IMR-90 (cell line): ENCODE measurements at regions not wholly inside any gene's neighbourhood (a gene's known extent, or its start where the extent isn't known, plus 50 kb on each side); places are given as distances from the start of the nearest gene placed in this dataset.

Experiments used
- ATAC-seq: fragments of 200-7000 bp; cut with Tn5 transposase; 2 replicates; pipeline ENCODE4 v1.9.1; 2020; ENCODE audit warnings: low read depth, mild to moderate bottlenecking, moderate library complexity
- BruUV-seq: library from RNA; stranded (reverse); fragments of 400-500 nt; replicated peaks from 2 replicates; lab custom pipeline; 2021; lab: Mats Ljungman, UMichigan
- CTCF ChIA-PET: fragments of 300-600 bp; formaldehyde crosslinking; extraction: SDS; loops from one replicate; lab custom pipeline; 2021; ENCODE audit warnings: antibody characterized with exemption; lab: Yijun Ruan, JAX
- POLR2A ChIA-PET: fragments of 300-600 bp; sonication (Branson Sonifier 250); formaldehyde crosslinking; loops from one replicate; lab custom pipeline; 2022; ENCODE audit warnings: antibody characterized with exemption; ENCODE audit not compliant: unreplicated experiment; lab: Charles Lee
- DNase-seq: peaks from one replicate; pipeline ENCODE4 v3.0.0; 2013
- H2AFZ ChIP-seq: replicated peaks from 2 replicates; pipeline ENCODE3; 2013; ENCODE audit warnings: low read length, mild to moderate bottlenecking; ENCODE audit not compliant: poor library complexity
- H2AK5ac ChIP-seq: 2 replicates; pipeline ENCODE4 v1.6.1; 2013; ENCODE audit warnings: low read depth, low read length, inconsistent platforms
- H2AK9ac ChIP-seq: replicated peaks from 2 replicates; pipeline ENCODE3; 2013; ENCODE audit warnings: mild to moderate bottlenecking, low read depth, low read length, moderate library complexity; ENCODE audit not compliant: poor library complexity
- H2BK120ac ChIP-seq: 2 replicates; pipeline ENCODE4 v1.6.1; 2013; ENCODE audit warnings: low read depth, low read length, inconsistent platforms
- H2BK15ac ChIP-seq: 3 replicates; pipeline ENCODE4 v1.6.1; 2013; ENCODE audit warnings: low read depth, low read length, inconsistent platforms
- H2BK20ac ChIP-seq: 2 replicates; pipeline ENCODE4 v1.6.1; 2013; ENCODE audit warnings: low read depth, mild to moderate bottlenecking, inconsistent platforms, low read length, moderate library complexity
- H2BK5ac ChIP-seq: 2 replicates; pipeline ENCODE4 v1.6.1; 2013; ENCODE audit warnings: mild to moderate bottlenecking, low read depth, low read length, inconsistent platforms; ENCODE audit not compliant: poor library complexity, severe bottlenecking
- H3K14ac ChIP-seq: replicated peaks from 2 replicates; pipeline ENCODE4 v1.6.1; 2013; ENCODE audit warnings: low read depth, low read length, inconsistent platforms
- H3K18ac ChIP-seq: 2 replicates; pipeline ENCODE4 v1.6.1; 2013; ENCODE audit warnings: low read depth, low read length, control low read depth
- H3K23ac ChIP-seq: 2 replicates; pipeline ENCODE4 v1.6.1; 2013; ENCODE audit warnings: low read depth, low read length, inconsistent platforms
- H3K27ac ChIP-seq: 2 replicates; pipeline ENCODE4 v1.5.1; 2013; ENCODE audit warnings: mild to moderate bottlenecking, control low read depth, low read length; ENCODE audit not compliant: insufficient read depth
- H3K27me3 ChIP-seq: 2 replicates; pipeline ENCODE4 v1.6.1; 2013; ENCODE audit warnings: low read length; ENCODE audit not compliant: control insufficient read depth, insufficient read depth
- H3K36me3 ChIP-seq: 2 replicates; pipeline ENCODE4 v1.6.1; 2013; ENCODE audit warnings: low read length, mixed read lengths; ENCODE audit not compliant: control insufficient read depth, insufficient read depth
- H3K4ac ChIP-seq: 2 replicates; pipeline ENCODE4 v1.6.1; 2013; ENCODE audit warnings: low read depth, low read length, inconsistent platforms
- H3K4me1 ChIP-seq: 2 replicates; pipeline ENCODE4 v1.6.1; 2013; ENCODE audit warnings: low read length, mixed read lengths; ENCODE audit not compliant: control insufficient read depth, insufficient read depth
- H3K4me2 ChIP-seq: 2 replicates; pipeline ENCODE4 v1.6.1; 2013; ENCODE audit warnings: low read depth, mild to moderate bottlenecking, control low read depth, low read length, moderate library complexity
- H3K4me3 ChIP-seq: 2 replicates; pipeline ENCODE4 v1.5.1; 2013; ENCODE audit warnings: low read depth, mild to moderate bottlenecking, control low read depth, low read length, moderate library complexity; ENCODE audit not compliant: insufficient read depth
- H3K56ac ChIP-seq: 2 replicates; pipeline ENCODE4 v1.6.1; 2013; ENCODE audit warnings: low read length, inconsistent platforms; ENCODE audit not compliant: insufficient read depth; ENCODE audit errors: extremely low read depth
- H3K79me1 ChIP-seq, 2 experiments: 2 replicates each; pipeline ENCODE4 v1.6.1; 2013; ENCODE audit warnings: low read length in 2 of 2, inconsistent platforms in 1 of 2, low read depth in 1 of 2
- H3K9ac ChIP-seq: 2 replicates; pipeline ENCODE4 v1.6.1; 2013; ENCODE audit warnings: low read depth, low read length, control low read depth
- H3K9me1 ChIP-seq: 2 replicates; pipeline ENCODE4 v1.6.1; 2013; ENCODE audit warnings: low read length, inconsistent platforms; ENCODE audit not compliant: insufficient read depth
- H3K9me3 ChIP-seq: 2 replicates; pipeline ENCODE4 v1.6.1; 2013; ENCODE audit warnings: low read length; ENCODE audit not compliant: control insufficient read depth, insufficient read depth
- H4K20me1 ChIP-seq: 2 replicates; pipeline ENCODE4 v1.6.1; 2013; ENCODE audit warnings: low read length, inconsistent platforms; ENCODE audit not compliant: insufficient read depth
- H4K5ac ChIP-seq: 2 replicates; pipeline ENCODE4 v1.6.1; 2013; ENCODE audit warnings: mild to moderate bottlenecking, low read depth, low read length, control low read depth
- H4K8ac ChIP-seq, 2 experiments: 2 replicates each; pipeline ENCODE4 v1.6.1; 2013; ENCODE audit warnings: low read depth in 2 of 2, low read length in 2 of 2, control low read depth in 1 of 2, inconsistent platforms in 1 of 2
- H4K91ac ChIP-seq: 2 replicates; pipeline ENCODE4 v1.6.1; 2013; ENCODE audit warnings: low read depth, low read length, inconsistent platforms; ENCODE audit not compliant: insufficient read depth
- BHLHE40 ChIP-seq: fragments of 150-350 bp; IDR thresholded peaks from 2 replicates; pipeline ENCODE4 v1.6.1; 2016; ENCODE audit warnings: mild to moderate bottlenecking, low read depth, low read length
- CEBPB ChIP-seq: IDR thresholded peaks from 2 replicates; pipeline ENCODE4 v1.6.1; 2012; ENCODE audit warnings: low read depth, low read length, improper control_type of control experiment
- CHD1 ChIP-seq: IDR thresholded peaks from 2 replicates; pipeline ENCODE4 v1.6.1; 2012; ENCODE audit warnings: low read depth, low read length, improper control_type of control experiment
- ELK1 ChIP-seq: fragments of 150-350 bp; IDR thresholded peaks from 2 replicates; pipeline ENCODE4 v1.6.1; 2016; ENCODE audit warnings: low read depth, mild to moderate bottlenecking, low read length, moderate library complexity, borderline replicate concordance
- FOS ChIP-seq: fragments of 150-350 bp; IDR thresholded peaks from 2 replicates; pipeline ENCODE4 v1.6.1; 2016; ENCODE audit warnings: low read depth, low read length
- MAFK ChIP-seq: IDR thresholded peaks from 2 replicates; pipeline ENCODE4 v1.6.1; 2012; ENCODE audit warnings: low read depth, low read length, improper control_type of control experiment
- MAZ ChIP-seq: IDR thresholded peaks from 2 replicates; pipeline ENCODE4 v1.6.1; 2012; ENCODE audit warnings: low read depth, mild to moderate bottlenecking, low read length, improper control_type of control experiment, moderate library complexity, borderline replicate concordance
- MXI1 ChIP-seq: IDR thresholded peaks from 2 replicates; pipeline ENCODE4 v1.6.1; 2012; ENCODE audit warnings: low read depth, mild to moderate bottlenecking, low read length, moderate library complexity, borderline replicate concordance
- NFE2L2 ChIP-seq: fragments of 150-350 bp; IDR thresholded peaks from 2 replicates; pipeline ENCODE4 v1.6.1; 2016; ENCODE audit warnings: low read depth, mild to moderate bottlenecking, low read length
- POLR2A ChIP-seq: IDR thresholded peaks from 2 replicates; pipeline ENCODE4 v1.6.1; 2012; ENCODE audit warnings: mild to moderate bottlenecking, low read depth, low read length
- RAD21 ChIP-seq: IDR thresholded peaks from 2 replicates; pipeline ENCODE4 v1.6.1; 2012; ENCODE audit warnings: low read length, improper control_type of control experiment
- RCOR1 ChIP-seq: IDR thresholded peaks from 2 replicates; pipeline ENCODE4 v1.6.1; 2012; ENCODE audit warnings: mild to moderate bottlenecking, low read length, improper control_type of control experiment; ENCODE audit not compliant: insufficient replicate concordance
- RFX5 ChIP-seq: IDR thresholded peaks from 2 replicates; pipeline ENCODE4 v1.8.0; 2012; ENCODE audit warnings: low read depth, mild to moderate bottlenecking, low read length, moderate library complexity
- SMC3 ChIP-seq: fragments of 150-350 bp; IDR thresholded peaks from 2 replicates; pipeline ENCODE4 v1.6.1; 2016; ENCODE audit warnings: low read depth, mild to moderate bottlenecking, antibody characterized with exemption, low read length, moderate library complexity
- USF2 ChIP-seq: fragments of 150-350 bp; IDR thresholded peaks from 2 replicates; pipeline ENCODE4 v1.6.1; 2017; ENCODE audit warnings: mild to moderate bottlenecking, antibody characterized with exemption, low read length, low read depth
- WGBS, 2 experiments: methylation state at CpG; one replicate each; pipeline versions ENCODE4 v1.1.5 to v1.1.7; 2013; ENCODE audit warnings: missing lambda C conversion rate in 2 of 2; ENCODE audit not compliant: insufficient read length in 1 of 2; ENCODE audit errors: extremely low coverage in 2 of 2; 5-methylcytosine and 5-hydroxymethylcytosine counted together
- dilution Hi-C: fragments of 300-500 bp; cut with HindIII; formaldehyde crosslinking; loops from one replicate; pipeline ENCODE4 v1.14.3; 2018; ENCODE audit warnings: low sequenced_read_pairs; ENCODE audit not compliant: unreplicated experiment
- in situ Hi-C: fragments of 300-500 bp; cut with MboI; formaldehyde crosslinking; loops from 3 replicates; pipeline ENCODE4 v1.14.3; 2019; ENCODE audit warnings: low sequenced_read_pairs, inconsistent platforms, mixed read lengths
- intact Hi-C: fragments of 100-400 bp; cut with micrococcal nuclease; formaldehyde crosslinking; loops from 2 replicates; pipeline ENCODE4 v1.10.0; 2022
- TF ChIP-seq, protein P1 (sequence below): conservative IDR thresholded peaks from 2 replicates; pipeline ENCODE4 v1.5.1; 2012; ENCODE audit warnings: mild to moderate bottlenecking, low read depth, low read length, improper control_type of control experiment

GRCh38 chr16:81185416-81185815 is 53.1 kb upstream of the BCO1 start:
- H3K27me3 ChIP-seq = no peaks in the 10 kb centered on the region
- H4K5ac ChIP-seq = no peak overlapping the region
- BruUV-seq = no TSS peak
- TF ChIP-seq MAZ (no peak), MXI1 (no peak), MAFK (no peak), CHD1 (no peak), RAD21 (no peak), FOS (no peak), USF2 (no peak), RFX5 (no peak), BHLHE40 (no peak), SMC3 (no peak), ELK1 (no peak), POLR2A (no peak), RCOR1 (no peak), NFE2L2 (no peak), CEBPB (no peak)
- TF ChIP-seq, protein P1, sequence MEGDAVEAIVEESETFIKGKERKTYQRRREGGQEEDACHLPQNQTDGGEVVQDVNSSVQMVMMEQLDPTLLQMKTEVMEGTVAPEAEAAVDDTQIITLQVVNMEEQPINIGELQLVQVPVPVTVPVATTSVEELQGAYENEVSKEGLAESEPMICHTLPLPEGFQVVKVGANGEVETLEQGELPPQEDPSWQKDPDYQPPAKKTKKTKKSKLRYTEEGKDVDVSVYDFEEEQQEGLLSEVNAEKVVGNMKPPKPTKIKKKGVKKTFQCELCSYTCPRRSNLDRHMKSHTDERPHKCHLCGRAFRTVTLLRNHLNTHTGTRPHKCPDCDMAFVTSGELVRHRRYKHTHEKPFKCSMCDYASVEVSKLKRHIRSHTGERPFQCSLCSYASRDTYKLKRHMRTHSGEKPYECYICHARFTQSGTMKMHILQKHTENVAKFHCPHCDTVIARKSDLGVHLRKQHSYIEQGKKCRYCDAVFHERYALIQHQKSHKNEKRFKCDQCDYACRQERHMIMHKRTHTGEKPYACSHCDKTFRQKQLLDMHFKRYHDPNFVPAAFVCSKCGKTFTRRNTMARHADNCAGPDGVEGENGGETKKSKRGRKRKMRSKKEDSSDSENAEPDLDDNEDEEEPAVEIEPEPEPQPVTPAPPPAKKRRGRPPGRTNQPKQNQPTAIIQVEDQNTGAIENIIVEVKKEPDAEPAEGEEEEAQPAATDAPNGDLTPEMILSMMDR = no peak
- in situ Hi-C loops = no loop called here
- no peaks in the 10 kb centered on the region for H4K20me1 ChIP-seq
- DNase-seq (no peak), ATAC-seq (no peak)
- no peak overlapping the region for H2BK5ac ChIP-seq
- H3K4me3 ChIP-seq = no peak overlapping the region
- dilution Hi-C loops = no loop called here
- H3K23ac ChIP-seq = no peak overlapping the region
- no peak overlapping the region for H3K18ac ChIP-seq
- H3K14ac ChIP-seq = no peak overlapping the region
- 80% methylated on average over 2 of the region's 10 CpGs; no CpG with 5 or more reads in 1 of the 2 experiments for WGBS, 2 experiments
- no peak overlapping the region for H2BK20ac ChIP-seq
- no peak overlapping the region for H2AFZ ChIP-seq
- H3K36me3 ChIP-seq = no peaks in the 10 kb centered on the region
- ChIA-PET CTCF (no interaction called here), POLR2A (no interaction called here)
- no peaks in the 10 kb centered on the region for H3K79me1 ChIP-seq
- H2BK15ac ChIP-seq = no peak overlapping the region
- peaks cover 9% of the 10 kb centered on the region for H3K9me1 ChIP-seq
- H3K27ac ChIP-seq = no peak overlapping the region
- no peak overlapping the region for H3K56ac ChIP-seq
- intact Hi-C loops = no loop called here
- no peak overlapping the region for H2AK9ac ChIP-seq
- H3K9ac ChIP-seq = no peak overlapping the region
- H2AK5ac ChIP-seq = no peak overlapping the region
- H4K91ac ChIP-seq = no peak overlapping the region
- H4K8ac ChIP-seq = no peak overlapping the region
- no peak overlapping the region for H3K4ac ChIP-seq
- peaks cover 10% of the 10 kb centered on the region for H3K4me1 ChIP-seq
- no peak overlapping the region for H2BK120ac ChIP-seq
- no peak overlapping the region for H3K4me2 ChIP-seq
- no peaks in the 10 kb centered on the region for H3K9me3 ChIP-seq
